ENCODE measurements at regions not wholly inside any gene's neighbourhood (a gene's known extent, or its start where the extent isn't known, plus 50 kb on each side); places are given as distances from the start of the nearest gene placed in this dataset.
"Not testable (repeated sequence)": the region's sequence is repeated elsewhere in the genome, so short reads cannot be mapped to it uniquely, and the experiment has no call there.

- no peak overlapping the region for H3K4me3 ChIP-seq (ENCODE audit: low read length)
- H3K79me2 ChIP-seq (ENCODE audit: low read length), result no peaks in the 10 kb centered on the region
- H3K9ac ChIP-seq (ENCODE audit: low read length), result no peak overlapping the region
- H2AFZ ChIP-seq (ENCODE audit: low read length), result no peak overlapping the region
- no peaks in the 10 kb centered on the region for H3K36me3 ChIP-seq (replicated peaks; ENCODE audit: insufficient read depth, low read length)
- no peaks in the 10 kb centered on the region for H3K9me2 ChIP-seq (replicated peaks; ENCODE audit: insufficient read depth, low read length)
- TF ChIP-seq EZH2 (optimal IDR thresholded peaks at IDR 0.05; ENCODE audit: low read depth, low read length) (no peak), EZH2phosphoT487 (IDR thresholded peaks at IDR 0.05; ENCODE audit: low read length) (no peak)
- TF ChIP-seq, protein P1, sequence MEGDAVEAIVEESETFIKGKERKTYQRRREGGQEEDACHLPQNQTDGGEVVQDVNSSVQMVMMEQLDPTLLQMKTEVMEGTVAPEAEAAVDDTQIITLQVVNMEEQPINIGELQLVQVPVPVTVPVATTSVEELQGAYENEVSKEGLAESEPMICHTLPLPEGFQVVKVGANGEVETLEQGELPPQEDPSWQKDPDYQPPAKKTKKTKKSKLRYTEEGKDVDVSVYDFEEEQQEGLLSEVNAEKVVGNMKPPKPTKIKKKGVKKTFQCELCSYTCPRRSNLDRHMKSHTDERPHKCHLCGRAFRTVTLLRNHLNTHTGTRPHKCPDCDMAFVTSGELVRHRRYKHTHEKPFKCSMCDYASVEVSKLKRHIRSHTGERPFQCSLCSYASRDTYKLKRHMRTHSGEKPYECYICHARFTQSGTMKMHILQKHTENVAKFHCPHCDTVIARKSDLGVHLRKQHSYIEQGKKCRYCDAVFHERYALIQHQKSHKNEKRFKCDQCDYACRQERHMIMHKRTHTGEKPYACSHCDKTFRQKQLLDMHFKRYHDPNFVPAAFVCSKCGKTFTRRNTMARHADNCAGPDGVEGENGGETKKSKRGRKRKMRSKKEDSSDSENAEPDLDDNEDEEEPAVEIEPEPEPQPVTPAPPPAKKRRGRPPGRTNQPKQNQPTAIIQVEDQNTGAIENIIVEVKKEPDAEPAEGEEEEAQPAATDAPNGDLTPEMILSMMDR (IDR thresholded peaks at IDR 0.05; ENCODE audit: low read length), result no peak
- no peaks in the 10 kb centered on the region for H3K27me3 ChIP-seq (replicated peaks; ENCODE audit: insufficient read depth, low read length)
- H3K4me2 ChIP-seq (ENCODE audit: low read depth, low read length), result no peak overlapping the region
- no peaks in the 10 kb centered on the region for H4K20me1 ChIP-seq (ENCODE audit: insufficient read depth, low read length)
- H3K9me3 ChIP-seq (replicated peaks; ENCODE audit: insufficient read depth, low read length), result no peaks in the 10 kb centered on the region
- DNase-seq, result no peak
- H3F3A ChIP-seq (ENCODE audit: insufficient read depth, low read length), result no peaks in the 10 kb centered on the region
- H3K27ac ChIP-seq (ENCODE audit: low read length), result no peak overlapping the region
- H3K4me1 ChIP-seq (ENCODE audit: low read length), result no peaks in the 10 kb centered on the region
Measured at GRCh38 chr7:79512261-79512660, 58.8 kb upstream of the MAGI2 start.

GRCh38 chr7:79511056-79511455, 57.6 kb upstream of the MAGI2 start:
- not testable (repeated sequence) for DNase-seq; H3K36me3 ChIP-seq (replicated peaks; ENCODE audit: insufficient read depth, low read length); H3K9me3 ChIP-seq (replicated peaks; ENCODE audit: insufficient read depth, low read length); H2AFZ ChIP-seq (ENCODE audit: low read length); H3K9ac ChIP-seq (ENCODE audit: low read length); H4K20me1 ChIP-seq (ENCODE audit: insufficient read depth, low read length); H3K4me3 ChIP-seq (ENCODE audit: low read length); H3F3A ChIP-seq (ENCODE audit: insufficient read depth, low read length); H3K27me3 ChIP-seq (replicated peaks; ENCODE audit: insufficient read depth, low read length); H3K79me2 ChIP-seq (ENCODE audit: low read length); H3K9me2 ChIP-seq (replicated peaks; ENCODE audit: insufficient read depth, low read length); H3K27ac ChIP-seq (ENCODE audit: low read length); H3K4me1 ChIP-seq (ENCODE audit: low read length); H3K4me2 ChIP-seq (ENCODE audit: low read depth, low read length)

- Histone ChIP-seq H3K9ac (ENCODE audit: low read length) (no peak overlapping the region), H3K79me2 (ENCODE audit: low read length) (no peaks in the 10 kb centered on the region), H2AFZ (ENCODE audit: low read length) (no peak overlapping the region), H3K4me2 (ENCODE audit: low read depth, low read length) (no peak overlapping the region), H3K27me3 (replicated peaks; ENCODE audit: insufficient read depth, low read length) (no peaks in the 10 kb centered on the region), H3K27ac (ENCODE audit: low read length) (no peak overlapping the region), H3K4me1 (ENCODE audit: low read length) (no peaks in the 10 kb centered on the region), H3K9me2 (replicated peaks; ENCODE audit: insufficient read depth, low read length) (no peaks in the 10 kb centered on the region), H3F3A (ENCODE audit: insufficient read depth, low read length) (no peaks in the 10 kb centered on the region), H4K20me1 (ENCODE audit: insufficient read depth, low read length) (no peaks in the 10 kb centered on the region), H3K36me3 (replicated peaks; ENCODE audit: insufficient read depth, low read length) (no peaks in the 10 kb centered on the region), H3K9me3 (replicated peaks; ENCODE audit: insufficient read depth, low read length) (no peaks in the 10 kb centered on the region), H3K4me3 (ENCODE audit: low read length) (no peak overlapping the region)
- TF ChIP-seq EZH2 (optimal IDR thresholded peaks at IDR 0.05; ENCODE audit: low read depth, low read length) (no peak), EZH2phosphoT487 (IDR thresholded peaks at IDR 0.05; ENCODE audit: low read length) (no peak)
- TF ChIP-seq, protein P1 (IDR thresholded peaks at IDR 0.05; ENCODE audit: low read length), result no peak
- no peak for DNase-seq
Measured at GRCh38 chr7:79507131-79507530, 53.7 kb upstream of the MAGI2 start.

DNA sequence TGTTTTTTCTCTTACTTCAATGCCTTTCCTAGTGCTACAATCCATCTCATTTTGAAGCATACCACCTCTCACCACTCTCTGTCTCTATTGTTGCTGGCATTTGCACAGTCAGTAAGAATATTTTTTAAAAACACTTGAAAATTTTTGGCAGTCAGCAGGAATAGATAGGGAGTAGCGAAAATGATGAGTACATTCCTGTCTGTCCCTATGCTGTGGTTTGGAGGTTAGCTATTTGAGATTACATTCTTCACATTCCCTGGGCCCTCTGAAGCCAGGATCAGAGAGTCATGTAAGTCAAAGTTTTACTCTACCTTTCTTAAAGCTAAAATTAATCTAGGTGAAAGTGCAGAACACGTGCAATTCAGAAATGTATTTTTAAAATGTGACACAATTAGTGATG, 53.0 kb upstream of the MAGI2 start:
- no peaks in the 10 kb centered on the region for H3F3A ChIP-seq (ENCODE audit: insufficient read depth, low read length)
- H3K9me3 ChIP-seq (replicated peaks; ENCODE audit: insufficient read depth, low read length), result no peaks in the 10 kb centered on the region
- no peaks in the 10 kb centered on the region for H3K79me2 ChIP-seq (ENCODE audit: low read length)
- TF ChIP-seq, protein P1 (IDR thresholded peaks at IDR 0.05; ENCODE audit: low read length), result no peak
- TF ChIP-seq EZH2 (optimal IDR thresholded peaks at IDR 0.05; ENCODE audit: low read depth, low read length), result no peak
- TF ChIP-seq EZH2phosphoT487 (IDR thresholded peaks at IDR 0.05; ENCODE audit: low read length), result no peak
- no peak overlapping the region for H3K4me2 ChIP-seq (ENCODE audit: low read depth, low read length)
- H3K9ac ChIP-seq (ENCODE audit: low read length), result no peak overlapping the region
- no peak overlapping the region for H2AFZ ChIP-seq (ENCODE audit: low read length)
- no peak overlapping the region for H3K27ac ChIP-seq (ENCODE audit: low read length)
- no peaks in the 10 kb centered on the region for H3K4me1 ChIP-seq (ENCODE audit: low read length)
- DNase-seq, result no peak
- no peaks in the 10 kb centered on the region for H3K36me3 ChIP-seq (replicated peaks; ENCODE audit: insufficient read depth, low read length)
- H4K20me1 ChIP-seq (ENCODE audit: insufficient read depth, low read length), result no peaks in the 10 kb centered on the region
- no peaks in the 10 kb centered on the region for H3K9me2 ChIP-seq (replicated peaks; ENCODE audit: insufficient read depth, low read length)
- no peaks in the 10 kb centered on the region for H3K27me3 ChIP-seq (replicated peaks; ENCODE audit: insufficient read depth, low read length)
- H3K4me3 ChIP-seq (ENCODE audit: low read length), result no peak overlapping the region
